Activated CD4-positive, CD25-positive, alpha-beta regulatory T cell (primary cell): ENCODE measurements at regions not wholly inside any gene's neighbourhood (a gene's known extent, or its start where the extent isn't known, plus 50 kb on each side); places are given as distances from the start of the nearest gene placed in this dataset.

Experiments
- DNase-seq, 4 experiments: peaks; one replicate each; lab custom pipeline; 2025; lab: John Stamatoyannopoulos, UW

- DNase-seq: no peak
Measured at GRCh38 chr6:165753506-165753905, 90.5 kb upstream of the PDE10A start.

- no peak for DNase-seq
Measured at GRCh38 chr6:165752451-165752850, 89.4 kb upstream of the PDE10A start.

- no peak for DNase-seq
Measured at GRCh38 chr6:165751486-165751885, 88.4 kb upstream of the PDE10A start.

GRCh38 chr6:165749163-165749562 lies 86.1 kb upstream of the PDE10A start:
- DNase-seq: no peak

- DNase-seq: no peak
Measured at GRCh38 chr6:165748390-165748789, 85.3 kb upstream of the PDE10A start.

GRCh38 chr6:165747963-165748362 lies 84.9 kb upstream of the PDE10A start:
- DNase-seq: no peak

- DNase-seq: no peak
Measured at GRCh38 chr6:165746331-165746730, 83.3 kb upstream of the PDE10A start.

- no peak for DNase-seq
Measured at GRCh38 chr6:165745492-165745891, 82.5 kb upstream of the PDE10A start.

GRCh38 chr6:165744555-165745228 lies 81.7 kb upstream of the PDE10A start:
- DNase-seq: no peak

- no peak for DNase-seq
Measured at GRCh38 chr6:165743366-165743898, 80.4 kb upstream of the PDE10A start.

GRCh38 chr6:165742047-165742446 lies 79.0 kb upstream of the PDE10A start:
- no peak for DNase-seq

GRCh38 chr6:165737396-165737795 lies 74.4 kb upstream of the PDE10A start:
- DNase-seq: no peak

GRCh38 chr6:165735065-165735464 lies 72.0 kb upstream of the PDE10A start:
- DNase-seq: no peak

GRCh38 chr6:165733489-165733791 lies 70.4 kb upstream of the PDE10A start:
- DNase-seq: no peak

- DNase-seq: no peak
Measured at GRCh38 chr6:165732696-165733488, 69.9 kb upstream of the PDE10A start.

- peak in 1 of 4 experiments; percentile 10 for DNase-seq
Measured at GRCh38 chr6:165729307-165729936, 66.4 kb upstream of the PDE10A start.

- DNase-seq: no peak
Measured at GRCh38 chr6:165728216-165728615, 65.2 kb upstream of the PDE10A start.

- DNase-seq: no peak
Measured at GRCh38 chr6:165726965-165727381, 63.9 kb upstream of the PDE10A start.

GRCh38 chr6:165726290-165726875 lies 63.3 kb upstream of the PDE10A start:
- DNase-seq: no peak

- no peak for DNase-seq
Measured at GRCh38 chr6:165725201-165725600, 62.2 kb upstream of the PDE10A start.

- no peak for DNase-seq
Measured at GRCh38 chr6:165723326-165723725, 60.3 kb upstream of the PDE10A start.

GRCh38 chr6:165722022-165722421 lies 59.0 kb upstream of the PDE10A start:
- no peak for DNase-seq

GRCh38 chr6:165721356-165721755 lies 58.3 kb upstream of the PDE10A start:
- DNase-seq: no peak
